Activated T-helper 17 cell treated with anti-CD3 and anti-CD28 coated beads, Interleukin-2, amount 50 U/mL, for 72 hours (primary cell): ENCODE measurements at regions not wholly inside any gene's neighbourhood (a gene's known extent, or its start where the extent isn't known, plus 50 kb on each side); places are given as distances from the start of the nearest gene placed in this dataset.

Experiments used
- ATAC-seq: fragments of 150-1000 bp; cut with Tn5 transposase; replicated peaks from 2 replicates; pipeline ENCODE4 v1.10.0; 2021; ENCODE audit warnings: mild to moderate bottlenecking, moderate library complexity
- H3K27ac Mint-ChIP-seq: one replicate; pipeline ENCODE4 v1.8.0; 2022; ENCODE audit warnings: mixed read lengths
- H3K27me3 Mint-ChIP-seq: one replicate; pipeline ENCODE4 v1.8.0; 2022; ENCODE audit warnings: mixed read lengths
- H3K36me3 Mint-ChIP-seq: one replicate; pipeline ENCODE4 v1.8.0; 2022; ENCODE audit warnings: low read depth, mild to moderate bottlenecking, mixed read lengths
- H3K4me1 Mint-ChIP-seq: one replicate; pipeline ENCODE4 v1.8.0; 2022; ENCODE audit warnings: mixed read lengths
- H3K4me3 Mint-ChIP-seq: one replicate; pipeline ENCODE4 v1.8.0; 2022; ENCODE audit warnings: mild to moderate bottlenecking, mixed read lengths
- H3K9me3 Mint-ChIP-seq: one replicate; pipeline ENCODE4 v1.8.0; 2022; ENCODE audit warnings: mixed read lengths

DNA sequence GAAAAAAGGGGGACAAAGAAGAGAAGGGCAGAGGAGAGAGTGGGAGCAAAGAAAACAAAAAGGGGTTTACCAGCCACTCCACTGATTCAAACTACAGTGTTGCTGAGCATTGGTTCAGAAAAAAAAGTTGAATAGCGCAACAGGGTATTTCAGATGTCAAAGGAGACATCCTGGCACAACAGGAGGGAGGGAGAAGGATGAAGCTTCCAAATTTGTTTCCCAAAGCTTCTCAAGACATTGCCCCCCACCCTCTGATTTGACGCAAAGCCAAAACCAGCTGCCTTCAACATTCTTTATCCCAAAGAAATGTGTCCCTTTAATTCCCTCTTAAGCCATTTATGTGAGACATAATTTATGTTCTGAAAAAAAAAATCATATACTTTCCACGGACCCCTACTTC, 105.5 kb upstream of the TNC start:
- Mint-ChIP-seq H3K27me3 (peaks cover 20% of the 10 kb centered on the region), H3K4me1 (no peaks in the 10 kb centered on the region), H3K36me3 (no peaks in the 10 kb centered on the region), H3K9me3 (no peaks in the 10 kb centered on the region), H3K4me3 (no peak overlapping the region), H3K27ac (no peak overlapping the region)
- no peak for ATAC-seq

DNA sequence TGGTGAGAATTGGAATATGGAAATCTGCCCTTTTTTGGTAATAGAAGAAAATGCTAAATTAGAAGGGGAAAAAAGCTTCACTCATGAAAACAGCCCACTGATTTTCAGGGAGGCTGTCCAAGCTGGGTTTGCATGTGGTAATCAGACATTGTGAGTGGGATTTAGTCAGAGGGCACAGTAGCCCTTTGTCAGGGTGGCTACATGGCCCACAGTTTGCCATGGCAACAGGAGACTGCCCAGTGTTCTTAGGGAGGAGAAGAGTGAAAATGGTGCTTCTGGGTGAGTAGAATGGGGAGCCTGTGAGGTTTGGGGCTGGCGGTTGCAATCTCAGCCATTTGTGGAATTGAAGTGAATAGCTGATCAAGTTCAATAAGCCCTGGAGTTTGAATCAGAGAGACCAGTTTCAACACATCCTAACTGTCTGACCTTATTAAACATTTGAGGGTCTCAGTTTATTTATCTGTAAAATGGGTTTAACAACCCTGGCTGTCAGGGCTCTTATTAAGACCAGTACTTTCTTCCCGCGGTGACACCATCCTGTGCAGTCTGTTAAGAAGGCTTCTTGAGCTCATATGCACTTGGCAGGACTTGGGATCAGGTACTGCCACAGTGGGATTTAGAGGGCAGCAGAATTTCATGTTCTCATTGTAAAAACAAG, 107.6 kb upstream of the TNC start:
- Mint-ChIP-seq H3K9me3 (no peaks in the 10 kb centered on the region), H3K4me1 (no peaks in the 10 kb centered on the region), H3K4me3 (no peak overlapping the region), H3K36me3 (no peaks in the 10 kb centered on the region), H3K27me3 (peaks cover 20% of the 10 kb centered on the region), H3K27ac (no peak overlapping the region)
- no peak for ATAC-seq

DNA sequence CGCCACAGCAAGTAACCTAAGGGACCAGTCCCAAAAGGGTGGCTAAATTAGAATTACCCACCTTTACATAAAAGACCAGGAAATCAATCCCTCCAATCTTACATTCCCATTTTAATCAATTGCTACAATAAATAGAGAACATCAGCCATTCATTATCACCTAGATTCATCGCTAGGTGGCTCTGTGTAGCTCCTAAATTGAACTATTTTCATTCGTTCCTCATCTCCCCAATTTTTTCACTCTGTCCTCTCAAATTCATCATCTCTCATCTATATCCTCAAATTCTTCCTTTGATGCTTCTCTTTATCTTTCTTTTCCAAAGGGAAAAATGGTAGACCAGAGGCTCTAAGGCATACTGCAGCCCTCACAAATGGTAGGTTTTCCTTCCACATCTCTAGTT, 108.2 kb upstream of the TNC start:
- no peak overlapping the region for H3K27ac Mint-ChIP-seq
- peaks cover 24% of the 10 kb centered on the region for H3K27me3 Mint-ChIP-seq
- H3K4me1 Mint-ChIP-seq = no peaks in the 10 kb centered on the region
- no peak overlapping the region for H3K4me3 Mint-ChIP-seq
- no peaks in the 10 kb centered on the region for H3K9me3 Mint-ChIP-seq
- no peak for ATAC-seq
- H3K36me3 Mint-ChIP-seq = no peaks in the 10 kb centered on the region

DNA sequence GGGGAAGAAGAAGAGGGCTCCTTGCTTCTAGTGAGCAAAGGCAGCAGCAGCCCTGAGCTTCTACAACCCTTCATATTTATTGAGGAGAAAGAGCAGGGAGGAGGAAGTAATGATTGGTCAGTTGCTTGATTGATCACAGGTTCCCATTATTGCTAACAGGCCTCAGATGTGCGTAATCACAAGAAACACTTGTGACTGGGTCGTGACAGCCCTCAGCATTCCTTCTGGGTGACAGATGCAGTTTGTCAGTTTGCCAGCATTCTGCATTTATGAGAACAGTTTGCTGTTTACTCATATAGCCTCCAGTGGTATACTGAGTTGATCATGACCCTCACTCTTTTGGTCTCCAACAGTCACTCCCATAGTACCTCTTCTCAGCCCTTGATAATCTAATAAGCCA, 111.5 kb upstream of the TNC start:
- peaks cover 22% of the 10 kb centered on the region for H3K27me3 Mint-ChIP-seq
- no peaks in the 10 kb centered on the region for H3K9me3 Mint-ChIP-seq
- H3K27ac Mint-ChIP-seq = no peak overlapping the region
- no peak for ATAC-seq
- no peak overlapping the region for H3K4me3 Mint-ChIP-seq
- H3K36me3 Mint-ChIP-seq = no peaks in the 10 kb centered on the region
- H3K4me1 Mint-ChIP-seq = no peaks in the 10 kb centered on the region

DNA sequence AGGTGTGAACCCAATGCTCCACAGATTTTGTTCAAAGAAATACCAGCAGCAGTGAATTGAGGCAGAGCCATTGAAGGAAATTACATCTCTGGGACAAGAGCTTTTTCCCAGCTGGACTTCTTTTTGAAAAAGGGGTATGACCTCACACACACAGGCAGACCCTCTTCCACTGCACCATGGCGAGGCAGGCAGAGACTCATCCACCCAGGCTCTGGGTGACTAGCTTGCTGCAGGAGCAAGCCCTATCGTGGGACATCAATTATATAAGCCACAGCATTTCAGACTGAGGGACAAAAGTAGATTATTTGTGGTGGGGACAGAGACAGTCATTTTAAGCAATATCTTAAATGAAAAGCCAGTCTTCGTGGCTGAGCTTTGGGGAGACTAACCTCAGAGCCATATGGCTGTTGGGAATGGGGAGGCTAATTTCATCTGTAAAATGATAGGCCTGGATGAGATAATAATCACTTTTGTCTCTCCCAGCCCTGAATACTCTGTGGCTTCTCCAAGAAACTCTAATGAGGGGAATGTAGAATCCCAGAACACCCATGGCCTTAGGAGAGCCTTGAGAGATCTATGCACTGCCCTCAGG, 113.1 kb upstream of the TNC start:
- H3K4me1 Mint-ChIP-seq = no peaks in the 10 kb centered on the region
- H3K27me3 Mint-ChIP-seq = peaks cover 27% of the 10 kb centered on the region
- H3K9me3 Mint-ChIP-seq = no peaks in the 10 kb centered on the region
- no peak for ATAC-seq
- no peak overlapping the region for H3K4me3 Mint-ChIP-seq
- no peak overlapping the region for H3K27ac Mint-ChIP-seq
- H3K36me3 Mint-ChIP-seq = no peaks in the 10 kb centered on the region

DNA sequence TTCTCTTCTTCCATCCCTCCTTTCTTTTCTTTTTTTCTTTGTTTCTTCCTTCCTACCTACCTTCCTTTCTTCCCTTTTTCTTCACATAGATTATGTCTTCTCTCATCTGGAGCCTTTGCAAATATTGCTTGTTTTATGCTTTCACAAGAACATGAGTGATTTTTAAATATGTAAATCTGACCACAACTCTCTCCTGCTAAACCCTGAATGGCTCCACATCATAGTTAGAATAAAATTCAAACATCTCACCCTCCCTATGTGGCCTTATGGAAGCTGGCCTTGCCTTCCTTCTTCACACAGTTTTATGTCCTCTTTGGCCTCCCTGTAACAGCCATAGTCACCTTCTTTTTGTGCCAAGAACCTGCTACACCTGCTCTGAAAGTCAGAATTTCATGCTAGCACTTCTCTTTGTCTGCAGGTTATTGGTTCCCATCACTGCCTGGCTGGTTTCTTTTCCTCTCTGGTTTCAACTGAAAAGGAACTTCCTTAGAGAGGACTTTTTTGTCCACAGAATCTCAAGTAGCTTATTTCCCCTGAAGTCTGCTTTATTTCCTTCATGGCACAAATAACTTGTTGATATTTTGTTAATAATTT, 114.3 kb upstream of the TNC start:
- no peak for ATAC-seq
- Mint-ChIP-seq H3K36me3 (no peaks in the 10 kb centered on the region), H3K4me3 (no peak overlapping the region), H3K4me1 (no peaks in the 10 kb centered on the region), H3K9me3 (no peaks in the 10 kb centered on the region), H3K27ac (no peak overlapping the region), H3K27me3 (peaks cover 38% of the 10 kb centered on the region)

DNA sequence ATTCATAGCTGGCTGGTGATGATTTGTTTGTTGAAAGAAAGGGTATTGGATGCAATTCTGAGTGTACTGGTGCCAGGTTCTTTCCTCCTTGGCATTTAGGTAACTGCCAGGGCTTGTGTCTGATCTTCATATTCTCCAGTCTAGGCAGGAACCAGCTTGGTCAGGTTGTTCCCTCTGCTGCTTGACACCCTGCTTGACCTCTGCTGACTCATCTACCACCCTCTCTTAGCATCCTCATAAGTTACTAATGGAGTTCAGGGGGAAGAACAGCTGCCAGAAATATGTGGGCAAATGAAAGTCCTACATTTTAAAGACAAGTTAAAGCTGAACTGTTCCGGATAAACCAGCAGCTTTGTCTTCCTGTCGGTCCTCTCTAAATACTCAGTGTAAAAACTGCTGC, 116.1 kb upstream of the TNC start:
- H3K27me3 Mint-ChIP-seq = peaks cover 45% of the 10 kb centered on the region
- ATAC-seq = peak; percentile 26
- no peak overlapping the region for H3K27ac Mint-ChIP-seq
- no peaks in the 10 kb centered on the region for H3K36me3 Mint-ChIP-seq
- no peaks in the 10 kb centered on the region for H3K9me3 Mint-ChIP-seq
- no peak overlapping the region for H3K4me3 Mint-ChIP-seq
- no peaks in the 10 kb centered on the region for H3K4me1 Mint-ChIP-seq

DNA sequence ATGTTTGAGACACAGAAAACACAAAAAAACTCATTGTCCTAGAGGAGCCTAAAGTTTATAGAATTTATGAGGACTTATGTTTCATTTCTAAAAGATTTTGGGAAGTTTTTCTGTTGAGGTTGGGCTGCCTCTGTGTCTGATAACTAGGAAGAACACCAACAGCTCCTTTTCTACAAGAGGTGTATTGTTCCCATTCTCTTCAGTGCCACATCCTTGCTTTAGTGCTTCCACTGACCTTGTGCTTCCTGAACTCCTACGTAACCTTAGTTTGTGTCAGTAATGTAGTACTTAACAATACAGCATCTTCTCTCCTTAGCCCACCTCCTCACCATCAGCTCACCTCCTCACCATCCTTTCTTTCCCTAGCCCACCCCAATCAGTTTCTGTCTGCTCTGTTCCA, 117.3 kb upstream of the TNC start:
- no peaks in the 10 kb centered on the region for H3K36me3 Mint-ChIP-seq
- peaks cover 54% of the 10 kb centered on the region for H3K27me3 Mint-ChIP-seq
- no peak overlapping the region for H3K4me3 Mint-ChIP-seq
- H3K27ac Mint-ChIP-seq = no peak overlapping the region
- H3K9me3 Mint-ChIP-seq = no peaks in the 10 kb centered on the region
- ATAC-seq = no peak
- H3K4me1 Mint-ChIP-seq = no peaks in the 10 kb centered on the region

DNA sequence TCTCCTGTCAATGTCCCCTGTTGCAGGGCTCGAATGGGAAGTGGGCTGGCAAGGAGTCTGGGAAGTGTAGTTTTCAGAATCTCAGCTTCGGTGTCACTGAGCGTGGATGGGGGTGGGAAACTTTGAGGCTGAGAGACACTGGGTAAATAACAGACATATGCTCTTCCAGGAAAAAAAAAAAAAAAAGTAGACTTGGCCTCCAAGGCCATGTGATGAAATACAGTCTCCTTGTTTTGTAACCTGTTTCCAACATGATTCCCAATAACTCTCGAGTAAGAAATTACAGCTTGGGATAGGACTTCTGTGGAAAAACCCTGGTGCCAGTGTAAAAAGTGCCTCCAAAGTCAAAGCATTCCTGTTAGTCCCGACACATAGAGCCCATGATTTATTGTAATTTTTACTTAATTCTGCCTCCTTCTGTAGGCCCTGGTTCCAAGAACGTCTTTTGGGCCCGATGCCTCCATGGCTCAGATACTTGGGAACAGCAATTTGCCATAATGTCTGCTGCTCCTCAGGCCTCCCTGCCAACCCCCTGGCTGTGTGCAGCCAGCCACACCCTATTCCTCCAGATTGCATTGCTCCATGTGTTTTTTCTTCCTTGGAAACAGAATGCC, 119.5 kb upstream of the TNC start:
- H3K4me1 Mint-ChIP-seq = no peaks in the 10 kb centered on the region
- no peak overlapping the region for H3K27ac Mint-ChIP-seq
- no peaks in the 10 kb centered on the region for H3K9me3 Mint-ChIP-seq
- H3K4me3 Mint-ChIP-seq = no peak overlapping the region
- peaks cover 45% of the 10 kb centered on the region for H3K27me3 Mint-ChIP-seq
- no peaks in the 10 kb centered on the region for H3K36me3 Mint-ChIP-seq
- ATAC-seq = no peak

DNA sequence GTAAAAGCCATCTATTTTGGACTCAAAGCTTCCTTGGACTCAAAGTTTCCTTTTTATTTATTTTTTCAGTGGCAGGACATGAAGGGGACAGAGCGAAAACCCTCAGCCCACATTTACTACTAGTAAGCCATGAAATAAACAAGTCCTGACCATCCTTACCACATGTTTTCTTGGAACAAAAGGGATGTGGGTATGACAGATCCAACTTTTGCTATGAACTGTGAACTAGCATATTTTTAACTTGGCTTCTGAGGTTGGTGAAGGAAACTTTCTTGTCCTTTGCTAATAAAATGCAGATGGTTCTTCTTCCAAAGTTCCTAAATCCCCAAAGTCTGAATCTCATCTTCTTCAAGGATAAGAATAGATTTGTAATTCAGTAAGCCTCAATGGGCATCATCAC, 122.7 kb upstream of the TNC start:
- no peak overlapping the region for H3K27ac Mint-ChIP-seq
- H3K27me3 Mint-ChIP-seq = peaks cover 30% of the 10 kb centered on the region
- no peak for ATAC-seq
- no peak overlapping the region for H3K4me3 Mint-ChIP-seq
- H3K9me3 Mint-ChIP-seq = no peaks in the 10 kb centered on the region
- no peaks in the 10 kb centered on the region for H3K36me3 Mint-ChIP-seq
- no peaks in the 10 kb centered on the region for H3K4me1 Mint-ChIP-seq

DNA sequence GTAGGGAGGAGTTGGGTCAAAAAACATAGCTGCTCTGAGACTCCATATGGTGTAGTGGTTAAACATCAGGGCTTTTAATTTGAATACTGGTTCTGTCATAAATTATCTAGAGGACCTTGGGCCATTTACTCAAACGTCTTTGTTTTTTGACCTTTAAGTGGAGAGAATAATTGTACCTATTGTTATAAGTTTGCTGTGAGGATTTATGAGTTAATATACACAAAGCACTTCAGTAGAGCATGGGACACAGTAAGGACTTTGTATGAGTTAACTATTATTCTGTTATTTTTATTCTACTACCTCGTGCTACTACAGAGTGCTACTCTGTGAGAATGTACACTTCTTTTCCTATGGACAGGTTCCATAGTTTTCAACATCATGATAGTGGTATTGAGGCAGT, 123.7 kb upstream of the TNC start:
- Mint-ChIP-seq H3K36me3 (no peaks in the 10 kb centered on the region), H3K27me3 (peaks cover 23% of the 10 kb centered on the region), H3K4me1 (no peaks in the 10 kb centered on the region), H3K9me3 (no peaks in the 10 kb centered on the region), H3K27ac (no peak overlapping the region), H3K4me3 (no peak overlapping the region)
- no peak for ATAC-seq

DNA sequence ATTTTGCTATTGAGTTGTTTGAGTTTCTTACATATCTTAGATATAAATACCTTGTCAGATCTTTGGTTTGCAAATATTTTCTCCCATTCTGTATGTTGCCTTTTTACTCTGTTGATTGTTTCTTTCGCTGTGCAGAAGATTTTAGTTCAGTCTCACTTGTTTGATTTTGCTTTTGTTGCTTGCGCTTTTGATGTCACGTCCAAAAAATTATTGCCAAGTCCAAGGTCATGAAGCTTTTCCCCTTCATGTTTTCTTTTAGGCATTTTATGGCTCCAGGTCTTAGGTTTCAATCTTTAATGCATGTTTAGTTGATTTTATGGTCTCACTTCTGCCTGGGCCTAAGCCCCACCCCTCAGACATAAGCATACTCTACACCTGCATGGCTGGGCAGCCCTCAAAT, 131.5 kb upstream of the TNC start:
- H3K9me3 Mint-ChIP-seq = no peaks in the 10 kb centered on the region
- H3K36me3 Mint-ChIP-seq = no peaks in the 10 kb centered on the region
- ATAC-seq = no peak
- peaks cover 5% of the 10 kb centered on the region for H3K27me3 Mint-ChIP-seq
- no peak overlapping the region for H3K4me3 Mint-ChIP-seq
- H3K4me1 Mint-ChIP-seq = no peaks in the 10 kb centered on the region
- H3K27ac Mint-ChIP-seq = no peak overlapping the region

DNA sequence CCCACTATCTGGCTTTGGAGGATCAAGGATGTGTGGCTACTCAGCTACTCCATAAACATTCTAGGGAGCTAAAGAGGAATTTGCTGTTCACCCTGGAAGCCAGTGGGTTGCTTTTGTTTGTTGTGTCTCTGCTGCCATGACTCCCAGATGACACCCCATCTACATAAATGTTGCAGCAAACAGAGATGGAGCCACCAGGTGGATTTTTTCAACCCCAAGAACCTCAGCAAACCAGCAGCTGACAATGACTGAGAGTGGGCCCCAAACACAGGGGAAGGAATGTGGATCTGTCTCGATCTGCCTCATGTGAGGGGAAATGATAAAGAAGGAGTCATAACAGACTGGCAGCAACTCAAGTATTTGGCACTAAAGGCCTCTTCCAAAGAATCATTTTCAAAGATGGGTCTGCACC, 132.7 kb upstream of the TNC start:
- Mint-ChIP-seq H3K4me3 (no peak overlapping the region), H3K27me3 (peaks cover 11% of the 10 kb centered on the region), H3K9me3 (no peaks in the 10 kb centered on the region), H3K4me1 (no peaks in the 10 kb centered on the region), H3K27ac (no peak overlapping the region), H3K36me3 (no peaks in the 10 kb centered on the region)
- ATAC-seq = no peak

DNA sequence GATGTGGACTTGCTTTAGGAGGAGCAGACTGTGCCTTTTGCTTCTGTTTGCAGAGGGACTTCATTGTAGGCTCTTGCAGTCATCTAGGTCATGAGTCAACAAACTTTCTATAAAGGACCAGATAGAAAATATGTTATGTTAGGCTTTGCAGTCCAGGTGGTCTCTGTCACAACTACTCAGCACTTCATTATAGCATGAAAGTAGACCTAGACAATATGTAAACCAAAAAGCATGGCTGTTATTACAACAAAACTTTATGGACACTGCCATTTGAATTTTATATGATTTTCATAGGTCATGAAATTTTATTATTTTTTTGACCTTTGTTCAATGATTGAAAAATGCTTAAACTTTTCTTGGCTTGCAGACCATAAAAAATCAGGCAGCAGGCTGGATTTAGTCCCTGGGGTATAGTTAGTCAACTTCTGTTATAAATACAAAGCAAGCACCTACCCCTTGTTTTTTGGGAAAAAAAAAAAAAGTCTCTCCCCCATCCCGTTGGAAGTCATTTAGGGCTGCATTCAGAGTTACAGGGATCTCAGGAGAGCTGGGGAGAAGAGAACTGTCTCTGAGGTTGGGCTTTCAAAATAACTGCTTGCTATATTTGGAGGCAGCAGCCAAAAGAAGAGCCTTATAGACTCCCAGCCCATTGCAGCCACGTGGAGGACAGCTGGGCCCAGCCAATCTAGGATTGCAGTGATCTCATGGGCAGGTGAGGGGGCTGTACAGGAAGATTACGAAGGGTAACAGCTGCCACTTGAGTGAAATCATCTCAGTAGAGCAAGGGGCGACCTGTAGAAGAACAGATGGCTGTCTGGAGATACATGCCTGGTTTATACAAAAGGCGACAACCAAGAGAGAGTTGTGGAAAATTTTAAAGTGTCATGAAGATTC, 136.6 kb upstream of the TNC start:
- no peaks in the 10 kb centered on the region for H3K9me3 Mint-ChIP-seq

More for the DNA sequence above, 136.6 kb upstream of the TNC start:
- no peak for ATAC-seq
- Mint-ChIP-seq H3K4me1 (no peaks in the 10 kb centered on the region), H3K27me3 (peaks cover 22% of the 10 kb centered on the region), H3K27ac (no peak overlapping the region), H3K4me3 (no peak overlapping the region), H3K36me3 (no peaks in the 10 kb centered on the region)
